Neuronal stem cell (in vitro differentiated cells): ENCODE measurements at regions not wholly inside any gene's neighbourhood (a gene's known extent, or its start where the extent isn't known, plus 50 kb on each side); places are given as distances from the start of the nearest gene placed in this dataset.

Experiments used
- DNase-seq: peaks from one replicate; pipeline ENCODE4 v3.0.0-alpha.2; 2013; ENCODE audit warnings: low spot score
- H2AFZ ChIP-seq: one replicate; pipeline ENCODE4 v1.6.1; 2013; ENCODE audit warnings: mild to moderate bottlenecking, low read length, inconsistent platforms
- H2AK5ac ChIP-seq: 2 replicates; pipeline ENCODE4 v1.6.1; 2013; ENCODE audit warnings: low read depth, mild to moderate bottlenecking, inconsistent platforms, low read length, moderate library complexity, mixed read lengths
- H2BK120ac ChIP-seq: 2 replicates; pipeline ENCODE4 v1.6.1; 2013; ENCODE audit warnings: low read depth, mild to moderate bottlenecking, inconsistent platforms, low read length, moderate library complexity, mixed read lengths
- H2BK12ac ChIP-seq: one replicate; pipeline ENCODE4 v1.6.1; 2013; ENCODE audit warnings: low read length, inconsistent platforms
- H2BK15ac ChIP-seq: 2 replicates; pipeline ENCODE4 v1.6.1; 2013; ENCODE audit warnings: mild to moderate bottlenecking, low read length, inconsistent platforms, mixed read lengths
- H2BK5ac ChIP-seq: one replicate; pipeline ENCODE4 v1.6.1; 2013; ENCODE audit warnings: inconsistent platforms, mild to moderate bottlenecking, low read length, moderate library complexity
- H3K14ac ChIP-seq: one replicate; pipeline ENCODE4 v1.6.1; 2013; ENCODE audit warnings: low read length, inconsistent platforms
- H3K18ac ChIP-seq: 2 replicates; pipeline ENCODE4 v1.6.1; 2013; ENCODE audit warnings: low read length, inconsistent platforms
- H3K23ac ChIP-seq: 2 replicates; pipeline ENCODE4 v1.6.1; 2013; ENCODE audit warnings: low read depth, mild to moderate bottlenecking, mixed read lengths, low read length, inconsistent platforms; ENCODE audit not compliant: poor library complexity
- H3K27ac ChIP-seq: replicated peaks from 3 replicates; pipeline ENCODE4 v1.5.1; 2013; ENCODE audit warnings: low read length, inconsistent platforms
- H3K27me3 ChIP-seq, 3 experiments: 2 replicates each; pipeline ENCODE4 v1.6.1; 2013; ENCODE audit warnings: low read length in 3 of 3, mild to moderate bottlenecking in 2 of 3, inconsistent platforms in 1 of 3, low read depth in 1 of 3, mixed read lengths in 1 of 3, moderate library complexity in 1 of 3; ENCODE audit not compliant: control insufficient read depth in 3 of 3, insufficient read depth in 3 of 3
- H3K36me3 ChIP-seq, 2 donors: replicated peaks in 1 of 2; 2 replicates each; pipeline ENCODE4 v1.6.1; 2013; ENCODE audit warnings: low read length in 2 of 2; ENCODE audit not compliant: control insufficient read depth in 2 of 2, insufficient read depth in 2 of 2
- H3K4ac ChIP-seq: 2 replicates; pipeline ENCODE4 v1.6.1; 2013; ENCODE audit warnings: inconsistent platforms, mild to moderate bottlenecking, low read length, moderate library complexity
- H3K4me1 ChIP-seq, 2 donors: 1 replicate in 1 of 2; 2 replicates in 1 of 2; pipeline ENCODE4 v1.6.1; 2013; ENCODE audit warnings: low read length in 2 of 2, low read depth in 1 of 2; ENCODE audit not compliant: control insufficient read depth in 2 of 2, insufficient read depth in 1 of 2
- H3K4me2 ChIP-seq: one replicate; pipeline ENCODE4 v1.6.1; 2013; ENCODE audit warnings: mild to moderate bottlenecking, low read length, inconsistent platforms; ENCODE audit not compliant: insufficient read depth, poor library complexity, severe bottlenecking
- H3K4me3 ChIP-seq, 2 donors: 2 replicates each; pipeline ENCODE4 v1.5.1; 2013; ENCODE audit warnings: low read length in 2 of 2, mild to moderate bottlenecking in 2 of 2, inconsistent platforms in 1 of 2, moderate library complexity in 1 of 2
- H3K79me1 ChIP-seq: one replicate; pipeline ENCODE4 v1.6.1; 2013; ENCODE audit warnings: low read depth, mild to moderate bottlenecking, inconsistent platforms, low read length, moderate library complexity
- H3K9ac ChIP-seq: one replicate; pipeline ENCODE4 v1.6.1; 2013; ENCODE audit warnings: mild to moderate bottlenecking, low read depth, low read length, inconsistent platforms; ENCODE audit not compliant: poor library complexity
- H3K9me3 ChIP-seq, 2 donors: replicated peaks in 1 of 2; 2 replicates each; pipeline versions ENCODE3 to v1.6.1; 2013; ENCODE audit warnings: low read length in 2 of 2, mild to moderate bottlenecking in 2 of 2, inconsistent platforms in 1 of 2, low read depth in 1 of 2, mixed read lengths in 1 of 2, moderate library complexity in 1 of 2; ENCODE audit not compliant: control insufficient read depth in 2 of 2, insufficient read depth in 1 of 2
- H4K8ac ChIP-seq: one replicate; pipeline ENCODE4 v1.6.1; 2013; ENCODE audit warnings: low read depth, mild to moderate bottlenecking, inconsistent platforms, low read length, moderate library complexity
- H4K91ac ChIP-seq: one replicate; pipeline ENCODE4 v1.6.1; 2013; ENCODE audit warnings: low read length, low read depth, mild to moderate bottlenecking, inconsistent platforms; ENCODE audit not compliant: poor library complexity
- WGBS, 2 donors: extraction: QIAGEN DNeasy Blood & Tissue Kit; methylation state at CpG; one replicate each; pipeline ENCODE4 v1.1.7; 2013; ENCODE audit warnings: missing lambda C conversion rate in 2 of 2, mixed read lengths in 1 of 2; ENCODE audit not compliant: insufficient read length in 2 of 2, insufficient replicate concordance in 1 of 2; ENCODE audit errors: extremely low coverage in 2 of 2; 5-methylcytosine and 5-hydroxymethylcytosine counted together

GRCh38 chr2:30367232-30368070 lies 79.6 kb upstream of the LCLAT1 start:
- Histone ChIP-seq H3K27ac (no peak overlapping the region), H2BK5ac (no peak overlapping the region), H2BK12ac (no peak overlapping the region), H3K4me1 (no peaks in the 10 kb centered on the region), H3K14ac (no peak overlapping the region), H4K91ac (no peak overlapping the region), H3K18ac (no peak overlapping the region), H3K23ac (no peak overlapping the region), H3K4ac (no peak overlapping the region), H3K79me1 (no peaks in the 10 kb centered on the region), H3K36me3 (no peaks in the 10 kb centered on the region), H3K27me3 (no peaks in the 10 kb centered on the region), H2AFZ (no peak overlapping the region), H3K9ac (no peak overlapping the region), H2BK15ac (no peak overlapping the region), H4K8ac (no peak overlapping the region), H3K4me3 (no peak overlapping the region), H2BK120ac (no peak overlapping the region), H3K9me3 (no peaks in the 10 kb centered on the region), H3K4me2 (no peak overlapping the region), H2AK5ac (no peak overlapping the region)
- WGBS, 2 donors, result no CpG with 5 or more reads among the region's 9 CpGs
- DNase-seq, result no peak

GRCh38 chr2:30368258-30368657 lies 78.8 kb upstream of the LCLAT1 start:
- Histone ChIP-seq H3K27ac (no peak overlapping the region), H3K4me1 (no peaks in the 10 kb centered on the region)

GRCh38 chr2:30371028-30371689 lies 75.9 kb upstream of the LCLAT1 start:
- Histone ChIP-seq H3K18ac (no peak overlapping the region), H3K9me3 (no peaks in the 10 kb centered on the region), H2BK12ac (no peak overlapping the region), H3K79me1 (no peaks in the 10 kb centered on the region), H3K4me3 (no peak overlapping the region), H3K9ac (no peak overlapping the region), H4K8ac (no peak overlapping the region), H3K27ac (no peak overlapping the region), H3K4me2 (no peak overlapping the region), H3K23ac (no peak overlapping the region), H3K36me3 (no peaks in the 10 kb centered on the region), H3K27me3 (peaks cover 0 to 3% (median 0%) of the 10 kb centered on the region in 3 experiments), H2BK120ac (no peak overlapping the region), H2AFZ (no peak overlapping the region), H3K14ac (no peak overlapping the region), H4K91ac (no peak overlapping the region), H2BK5ac (no peak overlapping the region), H3K4ac (no peak overlapping the region), H2AK5ac (no peak overlapping the region), H2BK15ac (no peak overlapping the region), H3K4me1 (no peaks in the 10 kb centered on the region)
- DNase-seq, result no peak
- no CpG with 5 or more reads among the region's 2 CpGs for WGBS, 2 donors

More at GRCh38 chr2:30368258-30368657, 78.8 kb upstream of the LCLAT1 start:
- Histone ChIP-seq H3K79me1 (no peaks in the 10 kb centered on the region), H3K4me2 (no peak overlapping the region), H2BK12ac (no peak overlapping the region), H3K36me3 (no peaks in the 10 kb centered on the region), H2BK15ac (no peak overlapping the region), H3K23ac (no peak overlapping the region), H3K9ac (no peak overlapping the region), H3K4me3 (no peak overlapping the region), H4K8ac (no peak overlapping the region), H3K27me3 (no peaks in the 10 kb centered on the region), H4K91ac (no peak overlapping the region), H3K14ac (no peak overlapping the region), H3K9me3 (no peaks in the 10 kb centered on the region), H2AK5ac (no peak overlapping the region), H2BK5ac (no peak overlapping the region), H2AFZ (no peak overlapping the region), H3K4ac (no peak overlapping the region), H3K18ac (no peak overlapping the region), H2BK120ac (no peak overlapping the region)
- DNase-seq, result no peak
- WGBS, 2 donors, result no CpG with 5 or more reads among the region's 5 CpGs

GRCh38 chr2:30371772-30372373 lies 75.2 kb upstream of the LCLAT1 start:
- Histone ChIP-seq H2BK120ac (no peak overlapping the region), H3K4ac (no peak overlapping the region), H3K27me3 (peaks cover 0 to 3% (median 0%) of the 10 kb centered on the region in 3 experiments), H3K18ac (no peak overlapping the region), H4K8ac (no peak overlapping the region), H2BK12ac (peak overlapping the region; percentile 4), H3K9ac (no peak overlapping the region), H2BK5ac (no peak overlapping the region), H2AFZ (no peak overlapping the region), H3K4me2 (no peak overlapping the region), H3K27ac (no peak overlapping the region), H3K36me3 (no peaks in the 10 kb centered on the region), H2BK15ac (no peak overlapping the region), H4K91ac (no peak overlapping the region), H3K14ac (no peak overlapping the region), H3K23ac (no peak overlapping the region), H2AK5ac (no peak overlapping the region), H3K9me3 (no peaks in the 10 kb centered on the region), H3K4me3 (peak overlapping the region in 1 of 2 donors; percentile 43), H3K4me1 (no peaks in the 10 kb centered on the region), H3K79me1 (no peaks in the 10 kb centered on the region)
- no peak for DNase-seq
- WGBS, 2 donors, result no CpG with 5 or more reads among the region's 6 CpGs
